GM18499 (cell line): ENCODE measurements at regions not wholly inside any gene's neighbourhood (a gene's known extent, or its start where the extent isn't known, plus 50 kb on each side); places are given as distances from the start of the nearest gene placed in this dataset.

Experiments
- ATAC-seq: cut with Tn5 transposase; IDR thresholded peaks from one replicate; pipeline ENCODE4 v1.9.1; 2021; ENCODE audit warnings: moderate number of reproducible peaks; ENCODE audit not compliant: insufficient read depth, unreplicated experiment

GRCh38 chr4:137106287-137106686 is 426.0 kb downstream of the PCDH18 start:
- no peak for ATAC-seq

- no peak for ATAC-seq
These were observed 441.3 kb downstream of the PCDH18 start for GRCh38 chr4:137090951-137091350.

- ATAC-seq, result no peak
These were observed 448.6 kb downstream of the PCDH18 start for GRCh38 chr4:137083571-137084135.

- ATAC-seq, result no peak
These were observed 450.2 kb downstream of the PCDH18 start for GRCh38 chr4:137082061-137082460.

- no peak for ATAC-seq
These were observed 455.4 kb downstream of the PCDH18 start for GRCh38 chr4:137076908-137077307.

- no peak for ATAC-seq
These were observed 456.7 kb downstream of the PCDH18 start for GRCh38 chr4:137075586-137075985.

GRCh38 chr4:137070614-137071013 is 461.7 kb downstream of the PCDH18 start:
- no peak for ATAC-seq

GRCh38 chr4:137069473-137069872 is 462.8 kb downstream of the PCDH18 start:
- no peak for ATAC-seq

- ATAC-seq, result no peak
These were observed 464.6 kb downstream of the PCDH18 start for GRCh38 chr4:137067735-137068134.

- no peak for ATAC-seq
These were observed 467.0 kb downstream of the PCDH18 start for GRCh38 chr4:137065311-137065710.

- no peak for ATAC-seq
These were observed 468.3 kb downstream of the PCDH18 start for GRCh38 chr4:137063961-137064360.

- no peak for ATAC-seq
These were observed 489.1 kb downstream of the PCDH18 start for GRCh38 chr4:137043184-137043583.

- no peak for ATAC-seq
These were observed 492.9 kb downstream of the PCDH18 start for GRCh38 chr4:137039370-137039769.

- no peak for ATAC-seq
These were observed 500.1 kb downstream of the PCDH18 start for GRCh38 chr4:137032222-137032621.

GRCh38 chr4:137029026-137029425 is 503.3 kb downstream of the PCDH18 start:
- no peak for ATAC-seq

GRCh38 chr4:137025484-137026059 is 506.7 kb downstream of the PCDH18 start:
- no peak for ATAC-seq

GRCh38 chr4:137015426-137016409 is 516.6 kb downstream of the PCDH18 start:
- no peak for ATAC-seq

GRCh38 chr4:137000432-137000831 is 531.9 kb downstream of the PCDH18 start:
- no peak for ATAC-seq

GRCh38 chr4:136992032-136992431 is 540.3 kb downstream of the PCDH18 start:
- no peak for ATAC-seq

GRCh38 chr4:136985683-136986082 is 546.6 kb downstream of the PCDH18 start:
- no peak for ATAC-seq

- ATAC-seq, result no peak
These were observed 565.2 kb downstream of the PCDH18 start for GRCh38 chr4:136967069-136967468.
